ENCODE measurements at regions not wholly inside any gene's neighbourhood (a gene's known extent, or its start where the extent isn't known, plus 50 kb on each side); places are given as distances from the start of the nearest gene placed in this dataset.

- no peak for TF ChIP-seq POLR2AphosphoS5 (IDR thresholded peaks at IDR 0.05; ENCODE audit: low read depth, low read length)
- no peak for TF ChIP-seq POLR2A (IDR thresholded peaks at IDR 0.05; ENCODE audit: low read depth, low read length)
Measured at GRCh38 chr12:28032811-28033537, 60.4 kb upstream of the PTHLH start.
